ENCODE measurements at regions not wholly inside any gene's neighbourhood (a gene's known extent, or its start where the extent isn't known, plus 50 kb on each side); places are given as distances from the start of the nearest gene placed in this dataset.

GRCh38 chr3:10602271-10602670 lies 96.9 kb upstream of the ATP2B2 start:
- TF ChIP-seq, protein P1, sequence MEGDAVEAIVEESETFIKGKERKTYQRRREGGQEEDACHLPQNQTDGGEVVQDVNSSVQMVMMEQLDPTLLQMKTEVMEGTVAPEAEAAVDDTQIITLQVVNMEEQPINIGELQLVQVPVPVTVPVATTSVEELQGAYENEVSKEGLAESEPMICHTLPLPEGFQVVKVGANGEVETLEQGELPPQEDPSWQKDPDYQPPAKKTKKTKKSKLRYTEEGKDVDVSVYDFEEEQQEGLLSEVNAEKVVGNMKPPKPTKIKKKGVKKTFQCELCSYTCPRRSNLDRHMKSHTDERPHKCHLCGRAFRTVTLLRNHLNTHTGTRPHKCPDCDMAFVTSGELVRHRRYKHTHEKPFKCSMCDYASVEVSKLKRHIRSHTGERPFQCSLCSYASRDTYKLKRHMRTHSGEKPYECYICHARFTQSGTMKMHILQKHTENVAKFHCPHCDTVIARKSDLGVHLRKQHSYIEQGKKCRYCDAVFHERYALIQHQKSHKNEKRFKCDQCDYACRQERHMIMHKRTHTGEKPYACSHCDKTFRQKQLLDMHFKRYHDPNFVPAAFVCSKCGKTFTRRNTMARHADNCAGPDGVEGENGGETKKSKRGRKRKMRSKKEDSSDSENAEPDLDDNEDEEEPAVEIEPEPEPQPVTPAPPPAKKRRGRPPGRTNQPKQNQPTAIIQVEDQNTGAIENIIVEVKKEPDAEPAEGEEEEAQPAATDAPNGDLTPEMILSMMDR (IDR thresholded peaks at IDR 0.05; ENCODE audit: low read depth, low read length), result no peak
- DNase-seq (ENCODE audit: low read depth in 2 of 2), result no peak
- H3K4me3 ChIP-seq (replicated peaks in 1 of 2; ENCODE audit: low read depth in 2 of 2, low read length in 2 of 2), result no peak overlapping the region

DNA sequence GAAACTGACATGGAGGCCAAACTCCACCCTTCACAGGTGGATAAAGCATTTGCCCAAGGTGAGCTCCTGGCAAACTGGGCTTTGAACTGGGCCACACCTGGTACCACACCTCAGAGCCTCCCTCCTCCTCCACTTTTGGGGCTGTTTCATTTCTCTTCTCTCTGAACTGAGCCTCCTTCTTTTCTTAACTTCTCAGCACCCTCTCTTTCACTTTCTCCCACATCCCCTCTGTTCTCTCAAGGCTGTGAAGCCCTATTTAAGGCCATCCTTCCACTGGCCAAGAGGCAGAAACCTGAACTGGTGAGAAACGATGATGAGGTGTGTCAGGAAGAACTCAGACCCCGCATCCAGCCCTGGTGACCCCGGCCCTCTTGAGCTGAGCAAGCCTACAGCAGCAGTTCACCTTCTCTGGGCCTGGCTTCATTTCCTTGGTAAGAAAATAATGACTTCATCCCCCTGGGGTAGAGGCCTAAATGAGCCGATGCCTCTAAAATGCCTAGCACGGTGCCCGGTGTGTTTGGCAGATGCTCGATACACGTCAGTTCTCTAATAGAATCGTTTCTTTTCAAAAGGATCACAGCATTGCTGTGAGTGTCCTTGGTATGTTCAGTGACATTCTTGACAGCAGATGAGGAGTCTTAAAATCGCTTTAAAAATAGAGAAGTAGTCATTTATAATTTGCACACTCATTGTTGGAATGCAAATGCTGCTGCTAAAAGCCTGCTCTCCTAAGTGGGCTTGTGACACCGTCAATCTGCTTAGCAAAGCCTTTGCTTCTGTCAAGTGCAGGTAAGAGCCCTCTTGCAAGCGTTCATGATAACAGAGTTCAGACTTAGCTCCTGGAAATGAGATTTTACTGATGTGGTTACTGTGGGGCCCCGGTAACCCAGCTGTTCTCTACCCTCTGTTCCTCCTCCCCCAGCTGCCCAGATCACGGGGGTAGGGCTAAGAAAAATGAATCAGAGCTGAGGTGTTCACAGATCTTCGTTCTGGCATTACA lies 97.7 kb upstream of the ATP2B2 start:
- no peak for DNase-seq (ENCODE audit: low read depth in 2 of 2)
- no peak overlapping the region for H3K4me3 ChIP-seq (replicated peaks in 1 of 2; ENCODE audit: low read depth in 2 of 2, low read length in 2 of 2)
- TF ChIP-seq, protein P1 (IDR thresholded peaks at IDR 0.05; ENCODE audit: low read depth, low read length), result no peak

DNA sequence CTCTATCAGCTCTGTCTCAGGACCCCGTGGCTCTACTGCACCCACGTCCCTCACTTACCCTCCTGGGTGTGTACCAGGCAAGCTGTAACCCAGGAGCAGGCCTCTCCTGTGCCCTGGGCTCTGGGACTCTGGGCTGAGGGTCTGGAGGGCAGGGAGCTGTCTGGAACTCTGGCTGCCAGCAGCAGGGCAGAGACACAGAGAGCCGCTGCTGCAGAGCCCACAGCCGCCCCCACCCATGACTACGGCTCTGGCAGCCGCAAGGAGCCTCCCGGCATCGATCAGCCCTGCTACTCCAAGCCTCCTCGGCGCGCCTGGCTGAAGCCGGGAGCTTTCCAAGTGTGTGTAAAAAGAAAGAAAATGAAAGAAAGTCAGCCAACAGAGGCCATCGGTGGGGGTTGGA lies 103.7 kb upstream of the ATP2B2 start:
- TF ChIP-seq, protein P1 (IDR thresholded peaks at IDR 0.05; ENCODE audit: low read depth, low read length), result no peak
- DNase-seq (ENCODE audit: low read depth in 2 of 2), result no peak
- no peak overlapping the region for H3K4me3 ChIP-seq (replicated peaks in 1 of 2; ENCODE audit: low read depth in 2 of 2, low read length in 2 of 2)

- H3K4me3 ChIP-seq (replicated peaks in 1 of 2; ENCODE audit: low read depth in 2 of 2, low read length in 2 of 2), result no peak overlapping the region
- no peak for DNase-seq (ENCODE audit: low read depth in 2 of 2)
- TF ChIP-seq, protein P1 (IDR thresholded peaks at IDR 0.05; ENCODE audit: low read depth, low read length), result no peak
Observed at GRCh38 chr3:10614168-10614567, 108.8 kb upstream of the ATP2B2 start.

DNA sequence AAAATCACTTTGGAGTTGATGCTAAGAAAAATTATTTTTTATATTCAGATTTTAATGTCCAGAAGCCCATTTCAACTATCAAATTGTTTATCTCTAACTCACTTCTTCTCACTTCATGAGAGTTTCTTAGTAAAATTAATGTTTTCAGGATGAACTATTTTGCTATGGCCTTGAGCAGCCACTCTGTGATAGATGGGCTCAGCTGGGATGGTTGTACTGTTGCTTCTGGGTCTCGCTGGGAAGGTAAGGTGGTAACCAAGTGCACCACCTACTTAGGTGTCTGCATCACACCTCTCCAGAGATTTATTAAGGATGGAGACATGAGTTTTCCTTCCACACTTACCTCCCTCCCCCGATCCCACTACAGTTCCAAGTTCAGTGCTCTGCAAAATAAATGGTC lies 110.3 kb upstream of the ATP2B2 start:
- TF ChIP-seq, protein P1 (IDR thresholded peaks at IDR 0.05; ENCODE audit: low read depth, low read length), result no peak
- no peak overlapping the region for H3K4me3 ChIP-seq (replicated peaks in 1 of 2; ENCODE audit: low read depth in 2 of 2, low read length in 2 of 2)
- DNase-seq (ENCODE audit: low read depth in 2 of 2), result no peak

DNA sequence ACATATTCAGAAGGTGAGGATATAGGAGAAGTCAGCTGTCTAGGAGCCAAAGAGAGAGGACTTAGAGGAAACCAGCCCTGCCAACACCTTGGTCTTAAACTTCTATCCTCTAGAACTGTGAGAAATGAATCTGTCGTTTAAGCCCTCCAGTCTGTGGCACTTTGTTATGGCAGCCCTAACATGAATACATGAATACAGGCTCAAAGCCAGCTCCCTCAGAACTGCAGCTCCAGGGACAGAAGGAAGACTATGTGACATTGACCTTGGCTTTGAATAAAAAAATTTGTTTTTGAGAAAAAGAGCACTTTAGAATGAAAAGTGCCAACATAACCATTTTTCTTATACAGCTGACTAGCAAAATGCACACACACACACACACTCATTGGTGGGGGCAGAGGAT lies 110.9 kb upstream of the ATP2B2 start:
- TF ChIP-seq, protein P1 (IDR thresholded peaks at IDR 0.05; ENCODE audit: low read depth, low read length), result no peak
- no peak overlapping the region for H3K4me3 ChIP-seq (replicated peaks in 1 of 2; ENCODE audit: low read depth in 2 of 2, low read length in 2 of 2)
- DNase-seq (ENCODE audit: low read depth in 2 of 2), result no peak

All from cardiac fibroblast (primary cell).